LNCaP clone FGC (cell line): ENCODE measurements at regions not wholly inside any gene's neighbourhood (a gene's known extent, or its start where the extent isn't known, plus 50 kb on each side); places are given as distances from the start of the nearest gene placed in this dataset.
"Not testable (repeated sequence)": the region's sequence is repeated elsewhere in the genome, so short reads cannot be mapped to it uniquely, and the experiment has no call there.

Experiments
- DNase-seq: peaks from one replicate; pipeline ENCODE4 v3.0.0-alpha.2; 2011; ENCODE audit warnings: low read depth
- H3K4me3 ChIP-seq: 2 replicates; pipeline ENCODE4 v1.5.1; 2011; ENCODE audit warnings: mild to moderate bottlenecking, low read depth, low read length, control low read depth
- CTCF ChIP-seq: IDR thresholded peaks from 2 replicates; pipeline ENCODE4 v1.5.1; 2012; ENCODE audit warnings: mild to moderate bottlenecking; ENCODE audit not compliant: control insufficient read depth, insufficient read depth; ENCODE audit errors: extremely low read depth

- TF ChIP-seq CTCF = no peak
Measured at GRCh38 chr1:67495327-67495726, 65.1 kb upstream of the SERBP1 start.

GRCh38 chr1:67496329-67496728, 66.1 kb upstream of the SERBP1 start:
- no peak overlapping the region for H3K4me3 ChIP-seq
- no peak for DNase-seq

More at GRCh38 chr1:67495327-67495726, 65.1 kb upstream of the SERBP1 start:
- no peak overlapping the region for H3K4me3 ChIP-seq
- DNase-seq = no peak

GRCh38 chr1:67500413-67500959, 70.3 kb upstream of the SERBP1 start:
- no peak overlapping the region for H3K4me3 ChIP-seq
- peak; percentile 97 for TF ChIP-seq CTCF

More at GRCh38 chr1:67496329-67496728, 66.1 kb upstream of the SERBP1 start:
- TF ChIP-seq CTCF = no peak

GRCh38 chr1:67503974-67504373, 73.8 kb upstream of the SERBP1 start:
- DNase-seq = no peak
- no peak overlapping the region for H3K4me3 ChIP-seq
- TF ChIP-seq CTCF = no peak

More at GRCh38 chr1:67500413-67500959, 70.3 kb upstream of the SERBP1 start:
- DNase-seq = peak; percentile 63

- H3K4me3 ChIP-seq, DNase-seq: not testable (repeated sequence)
Measured at GRCh38 chr1:67513392-67514294, 83.4 kb upstream of the SERBP1 start.

- no peak for DNase-seq
- no peak overlapping the region for H3K4me3 ChIP-seq
- no peak for TF ChIP-seq CTCF
Measured at GRCh38 chr1:67514300-67514699, 84.1 kb upstream of the SERBP1 start.

- H3K4me3 ChIP-seq = no peak overlapping the region
- TF ChIP-seq CTCF = no peak
- no peak for DNase-seq
Measured at GRCh38 chr1:67514786-67515185, 84.6 kb upstream of the SERBP1 start.
